HG03442 (cell line): ENCODE measurements at regions not wholly inside any gene's neighbourhood (a gene's known extent, or its start where the extent isn't known, plus 50 kb on each side); places are given as distances from the start of the nearest gene placed in this dataset.
"Not testable (repeated sequence)": the region's sequence is repeated elsewhere in the genome, so short reads cannot be mapped to it uniquely, and the experiment has no call there.

Source experiments
- ATAC-seq: cut with Tn5 transposase; IDR thresholded peaks from one replicate; pipeline ENCODE4 v1.9.1; 2021; ENCODE audit warnings: mild to moderate bottlenecking, moderate library complexity; ENCODE audit not compliant: unreplicated experiment

DNA sequence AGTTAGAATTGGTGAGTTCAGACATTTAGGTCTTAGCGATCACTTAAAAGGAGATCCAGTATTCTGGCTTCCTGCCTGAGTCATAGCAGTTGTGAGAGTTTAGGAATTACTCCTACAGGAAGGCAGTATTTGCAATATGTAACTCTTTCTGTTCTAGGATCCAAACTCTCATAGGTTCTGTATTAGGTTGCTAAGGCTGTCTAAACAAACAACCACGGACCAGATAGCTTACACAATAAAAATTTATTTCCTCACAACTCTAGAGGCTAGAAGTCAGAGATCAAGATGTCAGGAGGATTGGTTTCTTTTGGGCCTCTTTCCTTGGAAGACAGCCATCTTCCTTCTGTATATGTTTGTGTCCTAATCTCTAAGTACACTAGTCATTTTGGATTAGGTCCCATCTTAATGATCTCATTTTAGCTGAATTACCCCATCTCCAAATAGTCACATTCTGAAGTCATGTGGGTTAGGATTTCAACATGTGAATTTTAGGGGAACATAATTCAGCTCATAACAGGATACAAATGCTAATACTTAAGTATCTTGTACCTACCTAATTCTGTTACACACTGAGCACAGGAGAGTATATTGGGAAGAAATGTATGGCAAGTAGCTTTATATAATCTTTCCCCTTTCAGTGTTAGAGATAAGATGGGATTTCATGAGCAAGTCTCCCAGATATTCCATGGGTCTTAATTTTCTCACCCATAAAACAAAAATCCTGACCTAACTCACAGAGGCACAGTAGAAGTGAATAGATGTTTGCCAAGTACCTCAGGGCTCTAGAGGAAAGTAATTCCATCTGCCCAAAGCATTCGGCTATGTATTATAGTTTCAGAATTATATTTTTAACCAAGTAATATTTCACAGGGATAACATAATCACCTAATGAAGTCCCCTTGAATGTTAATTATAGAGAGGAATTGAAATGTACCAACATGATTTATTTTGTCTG is 144.4 kb downstream of the PTBP2 start:
- ATAC-seq, result no peak

GRCh38 chr1:96872757-96873156 is 151.2 kb downstream of the PTBP2 start:
- ATAC-seq, result no peak

GRCh38 chr1:96878640-96879039 is 157.1 kb downstream of the PTBP2 start:
- ATAC-seq, result no peak

DNA sequence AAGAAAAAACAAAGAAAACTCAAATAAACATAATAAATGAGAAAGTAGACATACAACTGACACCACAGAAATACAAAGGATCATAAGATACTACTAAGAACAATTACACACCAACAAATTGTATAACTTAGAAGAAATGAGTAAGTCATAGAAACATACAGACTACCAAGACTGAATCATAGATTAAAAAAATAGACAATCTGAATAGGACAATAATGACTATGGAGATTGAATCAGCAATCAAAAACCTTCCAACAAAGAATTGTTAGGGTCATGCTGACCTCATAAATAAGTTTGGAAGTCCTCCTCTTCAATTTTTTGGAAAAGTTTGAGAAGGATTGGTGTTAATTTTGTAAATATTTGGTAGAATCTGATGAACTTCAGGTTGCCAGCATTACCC is 159.0 kb downstream of the PTBP2 start:
- ATAC-seq, result no peak

DNA sequence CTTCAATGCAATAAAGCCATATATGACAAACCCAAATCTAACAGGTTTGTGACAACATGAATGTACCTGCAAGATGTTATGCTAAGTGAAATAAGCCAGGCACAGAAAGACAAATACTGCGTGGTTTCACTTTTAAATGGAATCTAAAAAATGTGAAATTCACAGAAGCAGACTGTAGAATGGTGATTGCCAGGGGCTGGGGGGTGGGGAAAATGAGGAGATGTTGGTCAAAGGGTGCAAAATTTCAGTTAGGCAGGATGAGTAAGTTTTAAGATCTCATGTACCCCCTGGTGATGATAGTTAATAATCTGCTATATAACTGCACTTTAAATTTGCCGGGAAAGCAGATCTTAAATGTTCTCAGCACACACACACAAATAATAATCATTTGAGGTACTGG is 160.5 kb downstream of the PTBP2 start:
- no peak for ATAC-seq

GRCh38 chr1:96886474-96886873 is 164.9 kb downstream of the PTBP2 start:
- ATAC-seq, result no peak

DNA sequence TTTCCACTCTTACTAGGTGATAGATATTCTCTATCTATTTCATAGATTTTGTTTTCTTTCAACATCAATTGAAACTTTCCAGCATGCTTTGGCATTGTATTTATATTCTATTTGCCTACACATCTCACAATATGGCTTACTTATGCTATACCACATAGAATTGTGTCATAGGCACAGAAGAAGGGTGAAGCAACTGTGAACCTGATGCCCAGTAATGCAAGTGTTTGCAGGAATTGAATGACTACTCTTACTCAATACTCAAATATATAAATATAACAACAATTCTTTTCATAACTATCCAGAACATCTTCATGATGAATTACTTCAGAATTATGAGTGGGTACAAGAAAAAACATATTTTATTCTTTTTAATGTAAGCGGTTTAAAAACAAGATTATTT is 165.9 kb downstream of the PTBP2 start:
- no peak for ATAC-seq

GRCh38 chr1:96901783-96902363 is 180.3 kb downstream of the PTBP2 start:
- no peak for ATAC-seq

- ATAC-seq, result no peak
Measured at GRCh38 chr1:96912248-96912647, 190.7 kb downstream of the PTBP2 start.

GRCh38 chr1:96915701-96916100 is 194.1 kb downstream of the PTBP2 start:
- not testable (repeated sequence) for ATAC-seq

- ATAC-seq, result no peak
Measured at GRCh38 chr1:96918406-96918805, 196.8 kb downstream of the PTBP2 start.

GRCh38 chr1:96922181-96922580 is 200.6 kb downstream of the PTBP2 start:
- no peak for ATAC-seq

DNA sequence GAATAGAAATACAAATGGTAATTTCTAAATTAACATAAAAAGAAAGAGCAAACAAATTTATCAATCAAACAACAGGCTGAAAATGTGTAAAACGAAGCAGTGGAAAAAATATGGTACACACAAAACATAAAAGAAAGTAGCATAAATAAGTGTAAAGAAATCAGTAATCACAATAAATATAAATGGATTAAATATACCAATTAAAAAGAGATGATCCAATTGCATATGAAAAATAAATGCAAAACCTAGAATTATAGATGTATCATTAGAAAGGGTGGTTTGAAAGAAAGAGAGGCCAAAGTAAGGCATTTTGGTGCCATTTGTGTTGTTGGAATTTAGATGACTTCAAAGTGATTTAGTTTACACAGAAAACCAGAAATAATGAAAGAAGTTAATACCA is 202.2 kb downstream of the PTBP2 start:
- ATAC-seq, result no peak

DNA sequence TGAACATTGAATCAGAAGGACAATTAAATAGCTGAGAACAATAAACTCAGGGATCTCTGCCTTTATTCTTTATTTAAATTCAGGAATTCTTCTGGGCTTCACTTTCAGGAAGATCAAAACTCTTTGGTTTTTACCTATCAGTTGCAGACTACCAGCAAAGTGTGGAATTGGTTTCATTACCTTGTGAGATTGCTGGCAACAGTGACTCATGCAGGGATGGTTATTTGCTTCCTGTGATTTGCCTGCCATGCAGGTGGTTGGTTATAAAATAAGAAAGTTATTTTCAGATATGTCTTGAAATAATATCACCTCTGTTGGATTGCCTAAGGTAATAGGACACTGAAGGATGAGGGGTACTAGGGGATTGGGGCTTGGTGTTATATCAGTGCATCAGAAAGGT is 204.6 kb downstream of the PTBP2 start:
- ATAC-seq, result no peak

DNA sequence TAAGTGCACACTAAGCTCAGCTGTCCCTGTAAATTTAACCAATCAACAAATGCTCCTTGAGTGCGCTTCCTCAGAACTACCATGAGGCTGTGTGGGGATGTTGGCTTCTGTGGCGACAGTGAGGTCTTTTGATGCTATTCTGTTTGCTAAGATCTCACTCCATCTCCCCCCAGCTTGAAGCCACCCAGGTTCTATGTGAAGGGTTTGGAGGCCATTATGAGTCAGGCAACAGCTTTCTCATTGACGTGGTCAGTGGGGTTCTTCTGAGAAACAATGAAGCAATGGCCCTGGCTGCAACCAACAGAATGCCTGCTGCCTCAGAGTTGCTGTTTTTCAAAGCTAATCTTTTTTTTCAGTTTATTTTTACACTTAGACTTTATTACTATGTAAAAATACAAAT is 205.5 kb downstream of the PTBP2 start:
- no peak for ATAC-seq

- no peak for ATAC-seq
Measured at GRCh38 chr1:96931136-96931535, 209.6 kb downstream of the PTBP2 start.

DNA sequence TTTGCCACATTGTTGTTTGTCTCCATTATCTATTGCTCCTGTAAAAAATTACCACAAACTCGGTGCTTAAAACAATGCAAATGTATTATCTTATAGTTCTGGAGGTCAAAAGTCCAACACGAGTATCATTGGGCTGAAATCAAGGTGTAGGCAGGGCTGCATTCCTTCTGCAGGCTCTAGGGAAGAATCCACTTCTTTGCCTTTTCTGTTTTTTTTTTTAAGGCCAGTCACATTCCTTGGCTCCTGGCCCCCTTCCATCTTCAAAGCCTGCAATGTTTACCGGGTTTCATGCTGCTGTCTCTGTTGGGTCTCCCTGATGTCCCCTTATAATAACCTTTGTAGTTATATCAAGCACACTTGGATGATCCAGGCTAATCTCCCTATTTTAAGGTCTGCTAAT is 212.7 kb downstream of the PTBP2 start:
- ATAC-seq, result no peak

GRCh38 chr1:96944432-96945092 is 223.0 kb downstream of the PTBP2 start:
- ATAC-seq, result no peak

DNA sequence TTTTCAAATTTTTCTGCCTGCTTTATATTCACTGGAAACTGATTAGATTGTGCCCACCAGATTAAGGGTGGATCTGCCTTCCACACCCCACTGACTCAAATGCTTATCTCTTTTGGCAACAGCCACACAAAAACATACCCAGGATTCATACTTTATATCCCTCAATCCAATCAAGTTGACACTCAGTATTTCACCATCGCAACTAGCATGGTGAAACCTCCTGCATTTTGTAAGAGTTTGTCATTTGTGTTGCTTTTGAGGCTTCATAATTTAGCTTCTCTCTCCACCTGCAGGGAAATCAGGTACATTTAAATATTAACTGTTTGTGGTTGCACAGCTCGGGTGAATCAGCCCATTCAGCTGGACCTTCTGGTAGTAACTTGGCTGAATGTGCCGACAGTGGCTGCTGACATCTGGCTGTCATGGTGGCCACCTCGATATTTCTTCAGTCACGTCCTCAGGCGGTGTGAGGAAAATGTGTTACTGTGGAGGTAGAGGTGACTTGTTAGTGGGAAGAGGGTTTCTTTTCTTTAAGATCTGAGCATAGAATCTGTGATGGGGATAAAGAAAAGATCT is 224.0 kb downstream of the PTBP2 start:
- ATAC-seq, result no peak

DNA sequence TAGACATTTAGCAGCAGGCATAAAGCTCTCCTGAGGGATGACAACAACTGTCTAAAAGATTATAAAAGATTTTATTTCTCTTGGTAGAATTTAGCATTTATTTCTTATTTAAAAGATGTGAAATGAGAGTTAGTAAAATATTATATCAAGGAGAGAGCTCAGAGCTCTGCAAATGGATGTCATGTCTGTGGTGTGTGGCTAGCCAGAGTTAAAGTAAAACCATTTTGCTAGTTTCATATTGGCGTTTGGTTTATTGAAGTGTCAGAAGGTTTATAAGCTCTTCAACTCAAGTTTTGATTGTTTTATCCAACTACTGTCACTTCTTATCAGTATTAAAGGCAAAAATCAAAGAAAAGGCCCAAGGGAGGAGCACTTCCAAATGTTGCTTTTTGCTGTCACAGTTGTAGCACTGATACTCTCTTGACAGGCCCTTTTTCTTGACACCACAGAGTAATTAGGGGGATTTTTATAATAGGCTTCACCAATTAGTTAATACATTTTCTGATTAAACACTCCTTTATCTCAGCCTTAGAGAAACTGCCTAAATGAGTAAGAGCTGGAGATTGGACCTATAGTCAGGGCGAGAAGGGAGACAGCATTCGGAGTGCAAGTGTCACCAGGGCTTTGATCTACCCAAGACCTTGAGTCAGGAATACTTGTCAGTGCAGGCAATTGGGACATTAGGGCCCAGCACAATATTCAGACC is 233.9 kb downstream of the PTBP2 start:
- no peak for ATAC-seq

DNA sequence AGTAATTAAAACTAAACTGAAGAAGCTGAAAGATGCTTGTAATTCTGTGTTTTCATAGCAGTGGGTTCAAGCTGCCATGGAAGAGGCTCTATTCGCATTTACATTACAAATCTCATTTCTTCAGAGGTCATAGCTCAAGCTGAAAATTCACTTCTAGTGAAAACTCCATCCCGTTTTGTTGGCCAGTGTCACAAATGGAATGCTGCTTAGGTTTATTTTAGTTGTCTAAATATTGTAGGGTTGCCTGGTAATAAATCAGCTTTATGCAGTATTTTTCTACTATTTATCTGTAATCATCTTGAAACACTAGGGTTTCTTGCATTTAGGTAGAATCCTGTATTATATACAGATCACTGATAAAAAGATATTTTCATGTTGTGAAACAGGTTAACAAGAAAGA is 240.6 kb downstream of the PTBP2 start:
- ATAC-seq, result no peak
